Activated CD4-positive, alpha-beta T cell treated with anti-CD3 and anti-CD28 coated beads for 4 hours (primary cell): ENCODE measurements at regions not wholly inside any gene's neighbourhood (a gene's known extent, or its start where the extent isn't known, plus 50 kb on each side); places are given as distances from the start of the nearest gene placed in this dataset.

Experiments used
- DNase-seq, 2 donors: peaks; one replicate each; pipeline ENCODE4 v3.0.0-alpha.2; 2020

GRCh38 chr13:104320446-104320845 lies 1254.2 kb upstream of the SLC10A2 start:
- DNase-seq = no peak

DNA sequence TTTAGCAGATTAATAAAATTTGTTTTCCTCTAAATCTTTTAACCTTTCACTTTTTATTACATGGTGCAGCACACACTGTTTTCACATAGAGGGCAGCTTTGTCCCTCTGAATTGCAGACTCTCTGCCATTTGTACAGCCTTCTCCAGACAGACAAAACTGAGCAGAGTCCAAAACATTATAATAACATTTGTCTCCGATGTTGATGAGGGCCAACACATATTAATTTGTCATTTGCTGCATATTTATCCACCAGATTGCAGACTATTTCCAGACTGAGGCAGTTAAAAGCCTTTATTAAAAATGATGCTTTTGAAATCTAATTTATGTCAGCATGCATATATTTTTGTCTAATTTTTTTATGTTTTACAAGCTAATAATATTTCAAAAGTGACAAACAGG lies 1251.9 kb upstream of the SLC10A2 start:
- DNase-seq = no peak

DNA sequence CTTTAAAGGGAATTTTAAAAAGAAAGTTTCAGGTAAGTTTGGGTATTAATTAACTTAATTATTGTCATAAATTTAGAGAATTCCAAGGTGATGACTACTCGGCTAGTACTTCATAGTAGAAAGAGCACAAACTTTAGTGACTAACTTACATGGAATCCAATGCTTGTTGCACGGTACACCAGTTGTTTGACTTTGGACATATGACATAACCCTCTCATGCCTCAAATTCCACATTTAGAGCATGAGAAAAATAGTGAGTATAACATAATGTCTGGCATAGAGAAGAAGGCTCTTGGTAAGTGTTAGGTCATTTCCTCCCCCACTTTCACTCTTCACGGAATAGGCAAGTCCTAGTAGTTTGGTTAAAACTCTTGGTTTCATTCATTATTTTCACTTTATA lies 1249.4 kb upstream of the SLC10A2 start:
- no peak for DNase-seq

- no peak for DNase-seq
These were observed 1248.8 kb upstream of the SLC10A2 start for GRCh38 chr13:104314926-104315535.

GRCh38 chr13:104314321-104314720 lies 1248.1 kb upstream of the SLC10A2 start:
- DNase-seq = no peak

GRCh38 chr13:104310861-104311260 lies 1244.6 kb upstream of the SLC10A2 start:
- no peak for DNase-seq

- no peak for DNase-seq
These were observed 1243.2 kb upstream of the SLC10A2 start for GRCh38 chr13:104309431-104309830.

- DNase-seq = no peak
These were observed 1235.2 kb upstream of the SLC10A2 start for GRCh38 chr13:104301171-104301975.

GRCh38 chr13:104297075-104297474 lies 1230.9 kb upstream of the SLC10A2 start:
- DNase-seq = no peak

DNA sequence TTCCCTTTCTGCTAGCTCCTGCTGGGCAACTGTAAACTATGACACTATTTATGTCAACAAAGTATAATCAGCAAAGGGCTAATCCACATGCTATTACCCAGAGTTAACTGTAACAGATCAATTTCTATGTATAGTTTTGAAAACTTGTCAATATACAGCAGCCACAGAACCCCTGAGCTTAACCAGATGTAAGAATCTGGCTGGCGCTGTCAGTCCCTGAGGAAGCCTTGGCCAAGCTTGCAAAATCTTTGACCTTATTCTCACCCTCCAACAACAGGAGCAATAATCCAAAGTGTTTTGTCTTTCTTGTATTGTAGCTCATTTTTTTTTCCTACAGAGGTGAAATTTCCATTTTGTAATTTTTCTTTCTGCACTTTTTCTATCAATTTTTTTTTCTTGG lies 1230.1 kb upstream of the SLC10A2 start:
- no peak for DNase-seq

- no peak for DNase-seq
These were observed 1229.3 kb upstream of the SLC10A2 start for GRCh38 chr13:104295537-104295936.

GRCh38 chr13:104289400-104289799 lies 1223.2 kb upstream of the SLC10A2 start:
- DNase-seq = no peak

GRCh38 chr13:104288496-104288895 lies 1222.3 kb upstream of the SLC10A2 start:
- DNase-seq = no peak

GRCh38 chr13:104286566-104287290 lies 1220.5 kb upstream of the SLC10A2 start:
- no peak for DNase-seq

DNA sequence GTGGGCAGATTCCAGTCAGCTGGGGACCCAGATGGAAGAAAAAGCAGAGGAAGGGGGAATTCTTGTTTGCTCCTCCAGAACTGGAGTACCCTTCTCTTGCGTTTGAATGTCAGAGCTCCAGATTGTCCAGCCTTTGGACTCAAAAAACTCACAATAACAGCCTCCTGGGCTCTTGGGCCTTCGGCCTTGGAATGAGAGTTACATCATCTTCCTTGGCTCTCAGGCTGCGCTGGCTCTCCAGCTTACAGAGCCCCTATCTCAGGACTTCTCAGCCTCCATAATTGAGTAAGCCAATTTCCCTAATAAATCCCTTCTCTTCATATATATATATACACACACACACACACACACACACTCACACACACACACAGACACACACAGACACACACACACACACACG lies 1215.7 kb upstream of the SLC10A2 start:
- no peak for DNase-seq

DNA sequence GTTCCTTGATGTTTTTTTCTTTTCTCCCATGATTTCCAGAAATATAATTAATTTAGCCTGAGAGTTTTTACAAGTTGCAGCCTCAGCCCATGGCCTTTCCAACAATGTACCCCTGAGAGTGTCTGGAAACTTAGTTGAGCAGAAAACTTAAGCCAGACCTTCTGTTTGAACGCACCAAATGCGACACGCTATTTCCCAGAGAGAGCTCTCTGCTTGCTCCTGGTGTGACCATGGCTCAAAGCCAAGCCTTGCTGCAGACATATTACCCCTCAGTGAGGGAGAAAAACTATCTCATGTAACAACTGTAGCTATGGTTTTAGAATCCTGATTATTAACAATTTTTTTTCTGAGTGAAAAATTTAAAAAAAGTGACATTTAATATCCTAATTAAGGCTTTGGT lies 1204.5 kb upstream of the SLC10A2 start:
- no peak for DNase-seq

GRCh38 chr13:104267206-104267811 lies 1201.1 kb upstream of the SLC10A2 start:
- DNase-seq = no peak

- DNase-seq = no peak
These were observed 1190.5 kb upstream of the SLC10A2 start for GRCh38 chr13:104256701-104257100.

- DNase-seq = no peak
These were observed 1187.0 kb upstream of the SLC10A2 start for GRCh38 chr13:104253063-104253680.

GRCh38 chr13:104251931-104252330 lies 1185.7 kb upstream of the SLC10A2 start:
- no peak for DNase-seq

GRCh38 chr13:104246955-104247354 lies 1180.7 kb upstream of the SLC10A2 start:
- no peak for DNase-seq

- DNase-seq = no peak
These were observed 1140.3 kb upstream of the SLC10A2 start for GRCh38 chr13:104206450-104207044.

DNA sequence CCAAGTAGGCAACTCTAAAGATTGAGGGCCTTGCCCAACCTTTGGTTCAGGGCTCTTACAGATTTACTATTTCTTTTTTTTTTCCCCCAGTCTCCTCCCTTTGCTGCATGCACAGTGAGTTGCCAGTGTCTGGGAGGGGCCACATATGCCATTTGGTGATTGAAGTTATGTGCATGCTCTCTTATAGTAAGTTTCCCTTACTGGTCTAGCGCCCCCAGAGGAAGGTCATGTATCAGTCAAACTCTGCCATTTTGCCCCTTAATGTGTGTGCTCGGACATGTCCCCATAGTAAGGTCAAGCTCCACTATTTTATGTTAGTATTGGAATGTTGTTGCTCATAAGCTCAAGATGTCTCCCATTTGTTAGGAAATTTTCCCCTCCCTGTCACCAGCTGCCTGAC lies 1138.0 kb upstream of the SLC10A2 start:
- no peak for DNase-seq
